HG02840 (cell line): ENCODE measurements at regions not wholly inside any gene's neighbourhood (a gene's known extent, or its start where the extent isn't known, plus 50 kb on each side); places are given as distances from the start of the nearest gene placed in this dataset.

Experiments used
- ATAC-seq: cut with Tn5 transposase; IDR thresholded peaks from one replicate; pipeline ENCODE4 v1.9.1; 2021; ENCODE audit warnings: mild to moderate bottlenecking, moderate library complexity, moderate number of reproducible peaks; ENCODE audit not compliant: unreplicated experiment, low FRiP score

- ATAC-seq, result no peak
Measured at GRCh38 chr6:126091466-126091865, 105.1 kb downstream of the TRMT11 start.

GRCh38 chr6:126093108-126093507, 106.8 kb downstream of the TRMT11 start:
- no peak for ATAC-seq

- no peak for ATAC-seq
Measured at GRCh38 chr6:126094411-126094810, 108.1 kb downstream of the TRMT11 start.

GRCh38 chr6:126100386-126100785, 114.0 kb downstream of the TRMT11 start:
- no peak for ATAC-seq

- no peak for ATAC-seq
Measured at GRCh38 chr6:126102358-126102757, 116.0 kb downstream of the TRMT11 start.

GRCh38 chr6:126103993-126104392, 117.7 kb downstream of the TRMT11 start:
- no peak for ATAC-seq

- no peak for ATAC-seq
Measured at GRCh38 chr6:126107475-126108166, 121.3 kb downstream of the TRMT11 start.

- no peak for ATAC-seq
Measured at GRCh38 chr6:126110512-126111270, 124.4 kb downstream of the TRMT11 start.

GRCh38 chr6:126111327-126111726, 125.0 kb downstream of the TRMT11 start:
- ATAC-seq, result no peak

GRCh38 chr6:126112171-126112632, 125.9 kb downstream of the TRMT11 start:
- no peak for ATAC-seq

- no peak for ATAC-seq
Measured at GRCh38 chr6:126113261-126113660, 126.9 kb downstream of the TRMT11 start.

- ATAC-seq, result no peak
Measured at GRCh38 chr6:126117251-126117650, 130.9 kb downstream of the TRMT11 start.

GRCh38 chr6:126118058-126118755, 131.9 kb downstream of the TRMT11 start:
- no peak for ATAC-seq

- no peak for ATAC-seq
Measured at GRCh38 chr6:126118936-126119335, 132.6 kb downstream of the TRMT11 start.

GRCh38 chr6:126123226-126123625, 136.9 kb downstream of the TRMT11 start:
- ATAC-seq, result no peak

- no peak for ATAC-seq
Measured at GRCh38 chr6:126127659-126128058, 141.3 kb downstream of the TRMT11 start.

- ATAC-seq, result no peak
Measured at GRCh38 chr6:126131246-126131645, 144.9 kb downstream of the TRMT11 start.

- ATAC-seq, result no peak
Measured at GRCh38 chr6:126133984-126134383, 147.6 kb downstream of the TRMT11 start.

GRCh38 chr6:126134491-126134890, 148.2 kb downstream of the TRMT11 start:
- ATAC-seq, result no peak

- no peak for ATAC-seq
Measured at GRCh38 chr6:126140015-126140414, 153.7 kb downstream of the TRMT11 start.

GRCh38 chr6:126143761-126144251, 157.5 kb downstream of the TRMT11 start:
- no peak for ATAC-seq
